ENCODE measurements at regions not wholly inside any gene's neighbourhood (a gene's known extent, or its start where the extent isn't known, plus 50 kb on each side); places are given as distances from the start of the nearest gene placed in this dataset.
A peak's percentile ranks its signal among the peaks of the same experiment; 100 is the strongest.

DNA sequence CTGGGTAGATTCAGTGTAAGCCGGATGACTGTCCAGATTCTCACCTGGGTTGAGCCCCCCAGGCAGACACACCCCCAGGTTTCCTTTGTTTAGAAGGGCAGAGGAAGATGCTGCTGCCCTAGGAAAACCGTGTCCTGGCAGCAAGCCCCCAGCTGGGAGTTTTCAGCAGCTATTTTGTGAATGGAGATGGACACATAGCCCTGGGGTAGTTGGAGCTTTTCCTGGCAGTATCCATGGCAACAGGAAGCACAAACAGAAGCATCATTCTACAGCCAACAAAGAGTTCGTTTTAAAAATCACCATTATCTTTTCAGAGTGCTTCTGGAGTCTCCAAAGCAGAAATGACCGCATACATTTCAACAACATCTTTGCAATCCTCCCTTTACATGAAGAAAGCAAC lies 245.5 kb downstream of the BRD1 start:
- peak in 8 of 10 donors; percentile 41 to 93 (median 70) for DNase-seq
- intact Hi-C loops (cut with DNase I) = no loop called here

DNA sequence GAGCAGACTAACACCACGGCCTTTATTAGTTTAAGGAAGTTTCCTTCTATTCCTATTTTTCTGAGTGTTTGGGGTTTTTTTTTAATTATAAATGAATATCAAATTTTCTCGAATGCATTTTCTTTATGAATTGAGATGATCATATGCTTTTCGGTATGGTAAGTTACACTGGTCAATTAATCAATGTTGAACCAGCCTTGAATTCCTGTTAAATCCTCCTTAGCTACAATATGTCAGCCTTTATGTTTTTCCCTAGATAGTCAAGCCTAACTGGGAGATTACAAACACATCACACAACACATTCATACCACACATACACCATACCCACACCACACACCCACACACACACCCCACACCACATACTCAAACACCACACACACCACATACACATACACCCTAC lies 247.6 kb downstream of the BRD1 start:
- intact Hi-C loops (cut with DNase I) = no loop called here
- no peak for DNase-seq

DNA sequence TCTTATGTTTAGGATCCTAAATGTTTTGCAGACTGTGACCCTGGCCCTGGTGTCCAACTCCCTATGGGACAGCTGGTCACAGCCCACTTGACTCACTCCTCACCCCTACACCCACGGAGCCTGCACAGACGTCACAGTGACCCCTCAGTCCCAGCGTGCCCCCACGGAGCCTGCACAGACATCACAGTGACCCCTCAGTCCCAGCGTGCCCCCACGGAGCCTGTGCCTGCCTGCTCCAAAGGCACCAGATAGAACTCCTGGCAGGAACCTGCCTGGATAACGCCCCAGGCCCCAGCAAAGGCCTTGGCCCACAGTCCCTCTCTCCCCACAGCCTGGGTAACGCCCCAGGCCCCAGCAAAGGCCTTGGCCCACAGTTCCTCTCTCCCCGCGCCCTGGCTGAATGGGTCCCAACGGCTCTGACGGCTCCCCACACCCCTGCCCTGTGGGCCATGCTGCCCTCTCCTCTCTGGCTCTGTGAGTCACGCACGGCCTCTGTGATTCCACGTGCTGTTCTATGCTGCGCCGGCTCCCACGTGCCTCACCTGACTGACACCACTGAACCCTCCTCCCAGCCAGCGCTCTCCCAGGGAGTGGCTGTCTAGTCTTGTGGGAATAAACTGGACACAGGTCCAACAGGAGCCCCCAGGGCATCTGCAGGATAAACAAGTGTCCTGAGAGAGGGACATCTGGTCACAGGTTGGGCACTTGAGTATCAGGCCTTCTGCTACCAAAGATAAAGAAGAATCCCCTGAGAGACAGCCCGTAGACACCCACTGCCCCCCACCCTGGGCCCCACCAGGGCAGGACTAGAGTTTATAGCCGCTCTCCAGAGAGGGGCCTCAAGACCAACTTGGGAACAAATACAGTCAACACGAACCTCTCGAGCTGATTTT lies 250.3 kb downstream of the BRD1 start:
- intact Hi-C loops (cut with DNase I) = no loop called here
- DNase-seq = peak in 2 of 10 donors; percentile 69 to 70

DNA sequence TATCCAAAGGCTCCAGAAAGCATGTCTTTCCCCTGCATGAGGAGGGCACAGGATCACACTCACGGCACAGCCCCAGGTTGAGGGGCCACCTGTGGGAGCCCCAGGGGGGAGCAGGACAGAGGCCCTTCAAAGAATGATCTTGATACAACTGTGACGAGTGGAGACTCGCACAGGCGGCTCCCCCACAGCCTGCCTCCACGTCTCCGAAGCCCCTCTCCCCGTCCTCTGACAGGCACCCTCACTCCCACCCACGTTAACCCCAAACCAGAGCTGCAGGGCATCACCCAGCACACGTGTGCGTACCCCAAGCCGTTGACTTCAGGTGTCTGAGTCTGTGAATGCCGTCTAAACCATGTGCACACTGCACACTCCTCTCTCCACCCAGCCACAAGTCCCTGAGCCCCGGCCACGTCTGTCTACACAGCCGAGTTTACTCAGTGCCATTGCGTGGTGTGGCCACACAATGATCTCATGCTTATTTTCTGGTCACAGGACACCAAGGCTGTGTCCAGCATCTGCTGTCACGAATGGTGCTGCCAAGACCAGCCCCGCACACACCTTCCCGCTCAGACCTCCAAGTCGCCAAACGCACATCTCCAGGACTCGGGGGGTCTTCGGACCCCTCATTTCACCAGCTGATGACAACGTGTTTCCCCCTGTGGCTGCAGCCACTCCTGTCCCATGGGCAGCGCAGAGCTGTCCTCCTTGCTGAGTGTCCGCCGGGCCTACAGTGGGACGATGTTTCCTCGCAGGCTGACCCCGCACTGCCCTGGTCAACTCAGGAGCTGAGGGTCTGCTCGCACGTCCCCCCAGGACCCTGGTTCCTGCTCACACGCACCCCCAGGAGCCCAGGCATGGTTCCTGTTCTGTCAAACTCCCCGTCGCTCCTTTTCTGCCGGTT lies 251.2 kb downstream of the BRD1 start:
- intact Hi-C loops (cut with DNase I) = no loop called here
- DNase-seq = peak in 1 of 10 donors; percentile 71

DNA sequence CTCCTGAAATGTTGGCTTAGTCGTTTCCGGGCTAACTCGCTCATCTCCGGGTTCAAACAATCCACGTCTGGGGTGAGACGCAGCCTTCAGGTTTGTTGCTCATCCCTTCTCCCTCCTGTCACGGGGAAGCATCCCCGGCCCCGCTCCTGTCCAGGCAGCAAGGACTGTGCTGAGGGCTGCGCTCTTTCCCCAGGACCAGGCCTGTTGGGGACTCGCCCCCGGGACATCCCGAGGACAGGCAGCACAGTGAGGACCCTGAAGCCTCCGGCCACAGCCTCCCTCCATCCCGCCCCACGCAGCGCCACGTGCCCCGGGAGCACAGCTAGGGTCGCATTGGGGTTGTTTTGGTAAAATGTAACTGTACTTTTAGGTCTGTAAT lies 252.0 kb downstream of the BRD1 start:
- intact Hi-C loops (cut with DNase I) = no loop called here
- peak in 1 of 10 donors; percentile 67 for DNase-seq

DNA sequence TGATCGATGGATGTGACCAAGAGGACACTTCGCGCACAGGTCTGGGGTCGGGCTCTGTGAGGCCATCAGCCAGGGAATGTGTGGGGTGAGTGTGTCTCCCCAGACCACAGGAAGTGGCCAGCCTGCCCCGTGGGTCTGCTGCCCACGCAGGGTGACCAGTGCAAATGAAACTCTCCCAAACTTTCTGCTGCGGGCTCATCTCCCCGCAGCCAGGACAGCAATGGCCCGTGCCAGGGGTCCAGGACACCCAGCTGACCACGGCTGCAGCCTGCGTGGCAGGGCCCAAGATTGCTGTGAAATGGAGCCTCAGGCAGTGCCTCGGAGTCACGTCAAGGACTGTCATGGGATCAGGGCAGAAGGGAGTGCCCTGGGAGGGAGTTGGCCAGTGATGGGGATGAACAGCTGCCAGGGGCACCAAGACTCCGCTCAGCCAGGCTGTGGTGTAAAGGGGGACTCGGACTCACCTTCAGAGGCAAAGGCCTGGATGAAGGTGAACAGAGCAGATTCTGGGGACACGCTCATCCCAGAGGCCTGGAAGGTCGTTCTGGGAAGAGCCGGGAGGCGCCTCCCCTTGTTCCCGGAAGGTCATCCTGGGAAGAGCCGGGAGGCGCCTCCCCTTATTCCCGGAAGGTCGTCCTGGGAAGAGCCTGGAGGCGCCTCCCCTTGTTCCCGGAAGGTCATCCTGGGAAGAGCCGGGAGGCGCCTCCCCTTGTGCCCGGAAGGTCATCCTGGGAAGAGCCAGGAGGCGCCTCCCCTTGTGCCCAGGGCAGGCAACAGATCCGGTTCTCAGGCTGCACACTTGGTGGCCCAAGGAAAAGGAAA lies 252.6 kb downstream of the BRD1 start:
- DNase-seq = peak in 1 of 10 donors; percentile 73
- intact Hi-C loops (cut with DNase I) = no loop called here

DNA sequence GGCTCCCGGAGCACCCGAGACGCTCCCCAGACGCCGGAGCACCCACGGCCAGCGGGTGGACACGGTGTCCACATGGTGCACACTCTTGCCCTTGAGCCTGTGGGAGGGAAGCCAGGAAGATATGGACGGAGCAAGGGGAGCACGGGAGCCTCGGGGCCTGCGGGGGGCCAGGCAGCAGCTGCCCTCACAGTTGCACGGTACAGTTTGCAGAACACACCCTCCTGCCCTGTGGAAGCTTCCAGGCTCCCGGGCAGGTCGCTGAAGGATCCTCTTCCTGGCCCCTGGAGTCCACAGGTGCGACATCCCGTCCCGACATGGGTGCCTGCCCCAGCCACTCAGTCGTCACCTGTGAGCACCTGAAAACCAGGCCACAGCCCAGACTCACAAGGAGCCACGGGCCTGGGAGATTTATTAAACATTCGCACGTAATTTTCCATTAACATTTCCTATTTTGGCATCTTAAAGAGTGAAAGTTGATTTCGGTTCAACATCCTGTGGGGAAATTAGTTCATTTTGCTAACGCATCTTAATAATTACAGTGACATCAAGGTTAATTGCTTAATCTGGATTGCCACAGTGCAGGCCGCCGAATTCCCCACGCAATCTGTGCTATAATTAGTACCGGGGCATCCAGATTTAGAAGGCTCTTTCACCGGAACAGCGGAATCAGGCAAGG lies 253.3 kb downstream of the BRD1 start:
- peak in 2 of 10 donors; percentile 73 to 78 for DNase-seq
- intact Hi-C loops (cut with DNase I) = no loop called here

DNA sequence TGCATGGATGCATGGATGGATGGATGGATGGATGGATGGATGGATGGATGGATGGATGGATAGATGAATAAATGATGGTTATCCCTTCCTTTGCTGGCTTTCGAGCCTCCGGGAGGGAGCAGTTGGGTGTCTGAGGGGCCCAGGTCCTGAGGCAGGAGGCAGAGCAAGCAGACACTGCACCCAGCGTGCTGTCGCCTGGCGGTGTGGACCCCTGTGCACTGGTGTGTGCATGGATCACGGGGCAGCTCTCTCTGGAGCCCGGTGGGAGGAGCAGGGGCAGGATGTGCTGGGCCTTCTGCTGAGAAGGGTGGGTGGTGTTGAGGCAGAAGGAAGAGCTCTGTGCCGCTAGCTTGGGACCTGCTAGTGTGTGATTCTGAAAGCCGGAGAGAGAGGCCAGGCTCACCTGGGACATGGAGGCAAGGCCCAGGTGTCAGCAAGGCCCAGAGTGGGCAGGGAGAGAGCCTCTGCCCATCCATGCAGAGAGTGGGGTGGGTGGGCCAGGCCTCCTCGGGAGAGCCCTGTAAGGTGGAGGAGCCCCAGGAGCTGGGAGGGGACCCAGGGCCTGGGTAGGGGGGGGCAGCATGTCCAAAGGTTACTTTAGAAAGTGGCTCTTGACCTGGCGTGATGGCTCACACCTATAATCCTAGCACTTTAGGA lies 254.4 kb downstream of the BRD1 start:
- DNase-seq = peak in 2 of 10 donors; percentile 61 to 75
- intact Hi-C loops (cut with DNase I) = no loop called here

DNA sequence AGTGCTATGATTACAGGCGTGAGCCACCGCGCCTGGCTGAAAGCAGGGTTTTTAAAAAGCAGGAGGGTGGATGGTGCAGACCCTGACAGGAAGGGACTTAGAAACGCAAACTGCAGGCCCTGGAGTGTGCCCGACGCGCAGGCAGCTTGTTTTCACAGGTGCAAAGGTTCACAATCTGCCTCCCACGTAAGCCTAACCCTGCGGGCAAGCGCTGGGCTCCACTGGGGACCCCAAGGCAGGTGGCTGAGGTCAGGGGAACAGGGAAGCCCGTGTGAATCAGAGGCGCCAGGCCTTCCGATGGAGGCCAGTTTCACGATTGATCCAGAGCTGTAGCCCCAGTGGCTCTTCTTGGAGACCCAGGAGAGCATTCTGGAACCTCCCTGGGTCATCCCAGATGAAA lies 256.3 kb downstream of the BRD1 start:
- DNase-seq = peak in 1 of 10 donors; percentile 53
- intact Hi-C loops (cut with DNase I) = no loop called here

DNA sequence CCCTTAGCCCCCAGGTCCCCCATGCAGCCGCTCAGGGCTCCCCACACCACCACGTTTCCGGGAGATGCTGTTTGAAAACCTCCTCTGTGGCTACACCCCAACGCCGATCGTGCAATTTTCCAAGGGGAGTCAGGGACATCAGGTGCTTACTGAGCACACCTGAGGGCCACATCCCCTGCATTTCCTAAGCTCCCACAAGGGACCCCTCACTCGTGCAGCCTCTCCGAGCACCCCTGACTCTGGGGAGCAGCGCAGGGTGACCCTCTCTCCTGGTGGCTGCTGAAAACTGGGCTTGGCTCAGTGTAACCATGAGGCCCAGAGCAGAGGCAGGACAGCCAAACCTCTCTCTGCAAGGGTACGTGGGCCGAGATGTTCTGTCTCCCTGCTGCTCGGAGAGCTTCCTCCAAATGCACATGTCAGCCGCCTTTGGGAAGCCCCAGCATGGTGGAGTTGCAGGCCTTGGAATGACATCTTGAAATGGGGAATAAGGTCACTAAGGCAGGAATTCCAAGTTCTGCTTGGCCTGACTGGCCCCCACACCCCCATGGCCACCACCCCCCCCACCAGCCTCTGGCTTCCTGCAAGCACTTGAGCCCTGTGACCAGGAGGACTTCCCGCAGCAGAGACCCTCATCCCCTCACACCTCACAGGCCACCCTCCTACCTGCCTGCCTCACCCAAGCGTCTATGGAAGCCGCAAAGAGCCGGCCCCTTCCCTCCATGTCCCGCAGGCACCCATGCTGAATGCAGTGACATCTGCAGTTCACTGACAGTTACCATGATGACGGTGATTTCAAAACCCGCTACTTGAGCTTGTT lies 257.4 kb downstream of the BRD1 start:
- DNase-seq = peak in 1 of 10 donors; percentile 75
- intact Hi-C loops (cut with DNase I) = no loop called here

DNA sequence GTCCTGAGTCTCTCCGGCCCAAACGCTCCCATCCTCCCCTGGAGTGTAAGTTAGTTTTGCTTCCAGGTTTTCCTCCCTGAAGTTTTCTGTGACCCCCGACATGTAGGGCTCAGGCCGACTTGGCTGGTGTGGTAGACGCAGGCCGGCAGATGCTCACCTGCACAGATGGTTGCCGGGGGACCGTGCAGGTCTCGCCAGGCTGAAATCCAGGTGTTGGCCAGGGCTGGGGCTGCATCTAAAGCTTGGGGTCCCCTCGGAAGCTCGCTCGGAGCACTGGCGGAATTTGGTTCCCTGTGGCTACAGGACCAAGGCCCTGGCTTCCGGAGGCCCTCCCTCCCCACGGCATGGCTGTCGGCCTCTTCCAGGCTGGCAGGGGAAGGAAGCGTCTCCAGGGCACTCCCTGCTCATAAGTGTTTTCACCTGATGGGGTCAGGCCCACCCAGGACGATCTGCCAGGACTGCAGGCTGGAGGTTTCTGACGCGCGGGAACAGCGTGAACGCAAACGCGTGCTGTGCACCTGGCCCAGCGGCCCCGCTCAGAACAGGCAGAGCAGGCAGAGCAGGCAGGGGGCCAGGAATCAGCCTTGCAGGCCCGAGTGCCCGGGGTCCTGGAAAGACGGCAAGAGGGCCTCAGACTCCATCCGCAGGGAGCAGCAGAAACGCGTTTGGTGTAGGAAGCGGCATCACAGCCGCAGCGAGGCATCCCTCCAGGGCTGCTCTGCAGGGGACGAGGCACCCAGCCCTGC lies 258.2 kb downstream of the BRD1 start:
- intact Hi-C loops (cut with DNase I) = no loop called here
- peak in 1 of 10 donors; percentile 79 for DNase-seq

DNA sequence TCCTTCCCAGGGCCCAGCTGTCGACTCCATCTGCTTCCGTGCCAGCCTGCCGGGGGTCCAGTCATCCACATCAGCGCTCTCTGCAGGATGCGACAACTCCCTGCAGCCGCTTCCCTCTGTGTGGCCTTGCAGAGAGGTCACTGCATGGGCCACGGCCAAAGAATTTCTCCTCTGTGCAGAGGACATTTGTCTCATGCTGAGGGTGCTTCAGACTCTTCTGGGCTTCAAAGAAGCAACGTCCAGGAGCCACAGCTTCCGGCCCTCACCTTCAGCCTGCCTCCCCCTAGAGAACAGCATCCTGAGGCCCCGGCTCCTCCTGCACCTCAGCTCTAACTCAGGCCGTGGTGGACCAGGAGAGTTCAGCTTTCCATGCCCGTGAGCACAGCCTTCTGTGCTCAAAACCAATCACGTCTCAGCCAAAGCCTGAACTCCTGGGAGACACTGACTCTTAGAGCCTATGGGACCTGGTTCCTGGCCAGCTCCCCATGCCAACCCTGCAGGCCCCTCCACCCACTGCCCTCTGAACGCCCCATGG lies 258.9 kb downstream of the BRD1 start:
- intact Hi-C loops (cut with DNase I) = no loop called here
- peak in 1 of 10 donors; percentile 72 for DNase-seq

DNA sequence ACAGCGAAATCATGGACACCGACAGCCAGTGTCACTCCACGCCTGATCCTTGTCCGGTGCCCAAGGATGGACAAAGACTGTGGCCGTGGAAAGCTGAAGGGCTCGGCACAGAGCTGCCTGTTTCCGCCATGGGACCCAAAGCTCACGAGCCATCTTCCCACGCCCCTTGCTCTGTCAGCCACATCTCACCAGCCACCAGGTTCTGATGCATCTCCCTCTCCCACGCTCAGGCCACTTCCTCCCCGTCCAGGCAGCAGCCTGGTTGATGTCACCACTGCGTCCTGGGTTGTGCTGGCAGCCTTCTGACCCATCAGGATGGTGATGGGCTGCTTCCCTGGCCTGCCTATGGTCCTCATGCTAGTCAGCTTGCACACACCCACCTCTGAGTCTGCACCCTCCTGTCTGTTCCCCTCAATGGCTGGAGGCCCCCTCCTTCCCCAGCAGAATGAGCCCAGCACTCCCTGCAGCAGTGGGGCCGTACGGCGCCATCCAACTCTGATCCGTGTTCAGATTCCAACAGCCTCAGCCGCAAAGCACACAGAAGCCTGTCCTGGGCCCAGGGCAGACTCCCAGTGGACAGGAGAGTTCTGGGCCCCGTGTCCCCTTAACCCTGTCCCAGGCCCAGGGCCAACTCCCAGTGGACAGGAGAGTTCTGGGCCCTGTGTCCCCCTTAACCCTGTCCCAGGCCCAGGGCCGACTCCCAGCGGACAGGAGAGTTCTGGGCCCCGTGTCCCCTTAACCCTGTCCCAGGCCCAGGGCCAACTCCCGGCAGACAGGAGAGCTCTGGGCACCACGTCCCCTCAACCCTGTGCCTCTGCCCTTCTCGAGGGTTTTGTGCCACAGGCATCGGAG lies 259.5 kb downstream of the BRD1 start:
- peak in 1 of 10 donors; percentile 59 for DNase-seq
- intact Hi-C loops (cut with DNase I) = no loop called here

DNA sequence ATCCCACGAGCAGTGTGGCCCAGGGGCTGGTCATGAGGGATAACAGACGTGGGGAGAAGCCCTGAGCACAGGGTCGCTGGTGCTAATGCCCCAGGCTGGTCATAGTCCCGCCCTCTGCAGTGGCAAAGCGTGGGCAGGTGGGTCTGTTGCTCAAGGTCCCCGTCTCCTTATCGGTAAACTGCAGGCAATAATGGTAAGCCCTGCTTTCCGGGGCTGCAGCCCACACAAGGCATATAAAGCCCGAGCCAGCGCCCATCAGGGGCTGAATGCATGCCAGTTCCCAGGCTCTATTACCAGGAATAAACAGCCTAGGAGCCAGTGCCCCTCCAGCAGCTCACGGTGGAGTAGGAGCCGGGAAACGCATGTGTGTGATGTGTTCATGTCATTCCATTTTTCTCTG lies 261.0 kb downstream of the BRD1 start:
- peak in 1 of 10 donors; percentile 50 for DNase-seq
- intact Hi-C loops (cut with DNase I) = no loop called here

DNA sequence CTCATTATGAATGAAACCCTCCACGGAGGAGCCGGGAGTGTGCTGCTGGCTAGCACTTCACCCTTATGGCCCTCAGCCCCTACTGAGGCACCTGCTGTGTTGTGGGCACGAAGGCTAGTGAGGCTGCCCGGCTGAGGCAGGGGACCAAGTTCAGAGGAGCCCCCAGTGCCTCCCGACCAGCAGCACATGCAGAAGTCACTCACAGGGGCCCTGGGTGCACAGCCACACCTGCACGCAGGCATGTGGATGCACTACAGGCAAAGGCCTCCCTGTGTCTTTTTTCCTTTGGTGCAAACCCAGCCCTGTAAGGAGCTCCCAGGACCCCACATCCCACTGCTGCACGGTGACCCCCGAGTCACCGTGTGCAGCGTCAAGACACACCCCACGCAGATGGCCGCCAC lies 261.5 kb downstream of the BRD1 start:
- intact Hi-C loops (cut with DNase I) = no loop called here
- DNase-seq = peak in 1 of 10 donors; percentile 65

DNA sequence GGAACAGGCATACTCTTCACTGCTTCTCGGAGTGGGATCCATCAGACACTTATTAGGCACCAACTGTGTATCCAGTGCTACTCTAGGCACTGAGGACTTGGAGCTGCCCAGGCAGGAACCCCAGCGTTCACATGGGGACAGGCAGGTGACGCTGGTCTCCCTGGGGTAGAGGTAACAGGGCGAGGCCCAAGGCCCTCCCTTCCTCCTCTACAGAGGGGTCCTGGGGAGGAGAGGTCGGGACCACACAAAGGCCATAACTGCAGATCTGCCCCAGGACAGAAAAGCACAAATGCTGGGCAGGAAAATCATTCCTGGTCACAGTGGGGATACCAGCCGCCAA lies 262.2 kb downstream of the BRD1 start:
- peak in 1 of 10 donors; percentile 41 for DNase-seq
- intact Hi-C loops (cut with DNase I) = no loop called here

All from posterior cingulate gyrus (tissue), 11 donors.